Adrenal gland (tissue), 5 donors: ENCODE measurements at regions not wholly inside any gene's neighbourhood (a gene's known extent, or its start where the extent isn't known, plus 50 kb on each side); places are given as distances from the start of the nearest gene placed in this dataset.

ENCODE experiments used
- POLR2A ChIP-seq, 2 donors: fragments of 450-650 bp; IDR thresholded peaks; one replicate each; pipeline ENCODE4 v1.6.1; 2017; ENCODE audit warnings: antibody characterized with exemption in 2 of 2, mild to moderate bottlenecking in 2 of 2, moderate library complexity in 1 of 2
- TF ChIP-seq, protein P1 (sequence below), 6 experiments: fragments of 450-650 bp in 4 of 6; fragments of 200-600 bp in 2 of 6; sonication (generic) in 1 of 6; IDR thresholded peaks; 1 replicate in 5 of 6; 2 replicates in 1 of 6; pipeline versions ENCODE4 v1.5.1 to v1.8.0; 2016 to 2021; ENCODE audit warnings: antibody characterized with exemption in 6 of 6, mild to moderate bottlenecking in 2 of 6, moderate library complexity in 1 of 6
- donor health status: DM: no; HTN: no; CAD: no.

DNA sequence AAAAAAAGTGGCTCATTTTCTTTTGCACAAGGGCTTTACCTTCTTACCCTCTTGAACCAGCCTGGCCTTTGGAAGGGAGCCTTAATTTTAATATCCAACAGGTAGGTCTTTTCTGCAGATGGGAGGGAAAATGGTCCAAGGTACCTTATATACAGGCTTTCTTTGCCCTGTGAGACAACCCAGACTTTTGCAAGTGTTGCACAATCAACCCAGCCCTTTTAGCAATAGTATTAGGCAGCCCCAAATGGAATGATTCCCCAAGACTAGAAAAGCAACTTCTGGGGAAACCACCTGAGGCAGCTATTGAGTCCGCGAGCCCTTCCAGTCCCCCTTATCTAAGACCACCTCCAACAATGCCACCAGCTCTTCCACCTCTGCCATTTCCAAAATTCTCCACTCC is 1138.3 kb downstream of the XPNPEP1 start:
- TF ChIP-seq, protein P1, sequence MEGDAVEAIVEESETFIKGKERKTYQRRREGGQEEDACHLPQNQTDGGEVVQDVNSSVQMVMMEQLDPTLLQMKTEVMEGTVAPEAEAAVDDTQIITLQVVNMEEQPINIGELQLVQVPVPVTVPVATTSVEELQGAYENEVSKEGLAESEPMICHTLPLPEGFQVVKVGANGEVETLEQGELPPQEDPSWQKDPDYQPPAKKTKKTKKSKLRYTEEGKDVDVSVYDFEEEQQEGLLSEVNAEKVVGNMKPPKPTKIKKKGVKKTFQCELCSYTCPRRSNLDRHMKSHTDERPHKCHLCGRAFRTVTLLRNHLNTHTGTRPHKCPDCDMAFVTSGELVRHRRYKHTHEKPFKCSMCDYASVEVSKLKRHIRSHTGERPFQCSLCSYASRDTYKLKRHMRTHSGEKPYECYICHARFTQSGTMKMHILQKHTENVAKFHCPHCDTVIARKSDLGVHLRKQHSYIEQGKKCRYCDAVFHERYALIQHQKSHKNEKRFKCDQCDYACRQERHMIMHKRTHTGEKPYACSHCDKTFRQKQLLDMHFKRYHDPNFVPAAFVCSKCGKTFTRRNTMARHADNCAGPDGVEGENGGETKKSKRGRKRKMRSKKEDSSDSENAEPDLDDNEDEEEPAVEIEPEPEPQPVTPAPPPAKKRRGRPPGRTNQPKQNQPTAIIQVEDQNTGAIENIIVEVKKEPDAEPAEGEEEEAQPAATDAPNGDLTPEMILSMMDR (IDR thresholded peaks at IDR 0.05): no peak
- TF ChIP-seq POLR2A (IDR thresholded peaks at IDR 0.05): no peak
